ENCODE measurements at regions not wholly inside any gene's neighbourhood (a gene's known extent, or its start where the extent isn't known, plus 50 kb on each side); places are given as distances from the start of the nearest gene placed in this dataset.

GRCh38 chr6:71399279-71399678 lies 110.7 kb downstream of the OGFRL1 start:
- Histone ChIP-seq H3K36me3 (ENCODE audit: control insufficient read depth in 1 of 2, insufficient read depth in 2 of 2, low read length in 2 of 2) (peaks cover 0 to 8% of the 10 kb centered on the region in 2 donors), H3K4me1 (ENCODE audit: control insufficient read depth in 1 of 2, insufficient read depth in 2 of 2, low read length in 2 of 2) (peaks cover 23 to 25% of the 10 kb centered on the region in 2 donors), H3K27ac (ENCODE audit: low read length) (no peak overlapping the region), H3K9me3 (ENCODE audit: control insufficient read depth in 1 of 2, low read length in 2 of 2) (no peaks in the 10 kb centered on the region), H3K27me3 (ENCODE audit: low read depth, low read length) (no peaks in the 10 kb centered on the region), H3K4me3 (ENCODE audit: low read depth in 1 of 2, low read length in 2 of 2) (no peak overlapping the region)

DNA sequence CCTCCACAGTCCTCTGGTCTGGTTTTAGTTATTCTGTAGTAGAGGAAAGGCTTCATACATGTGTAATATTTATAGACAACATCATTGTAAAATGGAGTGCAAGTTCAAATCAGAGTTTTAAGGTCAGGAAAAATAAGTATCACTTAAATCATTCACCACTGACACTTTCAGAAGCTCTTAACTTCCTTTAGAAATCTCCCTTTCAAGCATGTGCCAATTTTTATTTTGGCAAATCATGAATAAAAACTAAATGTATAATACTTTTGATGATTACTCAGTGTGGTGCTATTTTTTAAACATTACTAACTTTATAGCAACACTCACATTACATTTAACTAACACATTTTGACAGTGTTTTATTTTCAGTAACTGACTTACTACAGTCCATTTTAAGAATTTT lies 112.2 kb downstream of the OGFRL1 start:
- Histone ChIP-seq H3K36me3 (ENCODE audit: control insufficient read depth in 1 of 2, insufficient read depth in 2 of 2, low read length in 2 of 2) (peaks cover 0 to 8% of the 10 kb centered on the region in 2 donors), H3K27ac (ENCODE audit: low read length) (no peak overlapping the region), H3K27me3 (ENCODE audit: low read depth, low read length) (no peaks in the 10 kb centered on the region), H3K4me3 (ENCODE audit: low read depth in 1 of 2, low read length in 2 of 2) (no peak overlapping the region), H3K9me3 (ENCODE audit: control insufficient read depth in 1 of 2, low read length in 2 of 2) (no peaks in the 10 kb centered on the region), H3K4me1 (ENCODE audit: control insufficient read depth in 1 of 2, insufficient read depth in 2 of 2, low read length in 2 of 2) (peaks cover 21 to 23% of the 10 kb centered on the region in 2 donors)

DNA sequence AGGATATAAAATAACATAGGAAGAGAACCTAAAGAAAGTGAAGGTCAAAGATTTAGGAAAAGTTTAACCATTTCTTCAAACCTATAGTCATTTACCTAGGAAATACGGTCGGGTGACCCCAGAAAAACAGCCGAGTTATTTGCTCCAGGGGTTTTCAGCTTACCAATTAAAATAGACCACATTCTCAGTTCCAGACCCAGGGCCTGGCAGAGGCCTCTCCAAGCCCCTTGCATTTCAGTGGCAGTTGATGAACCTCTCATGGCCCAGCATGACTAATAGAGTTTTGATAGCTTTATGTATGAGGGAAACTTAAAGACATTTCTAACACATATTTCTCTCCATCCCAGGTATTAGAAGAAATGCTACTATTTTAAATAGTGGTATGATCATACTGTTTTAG lies 113.5 kb downstream of the OGFRL1 start:
- Histone ChIP-seq H3K4me3 (ENCODE audit: low read depth in 1 of 2, low read length in 2 of 2) (no peak overlapping the region), H3K36me3 (ENCODE audit: control insufficient read depth in 1 of 2, insufficient read depth in 2 of 2, low read length in 2 of 2) (peaks cover 0 to 1% of the 10 kb centered on the region in 2 donors), H3K27ac (ENCODE audit: low read length) (no peak overlapping the region), H3K4me1 (ENCODE audit: control insufficient read depth in 1 of 2, insufficient read depth in 2 of 2, low read length in 2 of 2) (peaks cover 12 to 17% of the 10 kb centered on the region in 2 donors), H3K9me3 (ENCODE audit: control insufficient read depth in 1 of 2, low read length in 2 of 2) (no peaks in the 10 kb centered on the region), H3K27me3 (ENCODE audit: low read depth, low read length) (no peaks in the 10 kb centered on the region)

DNA sequence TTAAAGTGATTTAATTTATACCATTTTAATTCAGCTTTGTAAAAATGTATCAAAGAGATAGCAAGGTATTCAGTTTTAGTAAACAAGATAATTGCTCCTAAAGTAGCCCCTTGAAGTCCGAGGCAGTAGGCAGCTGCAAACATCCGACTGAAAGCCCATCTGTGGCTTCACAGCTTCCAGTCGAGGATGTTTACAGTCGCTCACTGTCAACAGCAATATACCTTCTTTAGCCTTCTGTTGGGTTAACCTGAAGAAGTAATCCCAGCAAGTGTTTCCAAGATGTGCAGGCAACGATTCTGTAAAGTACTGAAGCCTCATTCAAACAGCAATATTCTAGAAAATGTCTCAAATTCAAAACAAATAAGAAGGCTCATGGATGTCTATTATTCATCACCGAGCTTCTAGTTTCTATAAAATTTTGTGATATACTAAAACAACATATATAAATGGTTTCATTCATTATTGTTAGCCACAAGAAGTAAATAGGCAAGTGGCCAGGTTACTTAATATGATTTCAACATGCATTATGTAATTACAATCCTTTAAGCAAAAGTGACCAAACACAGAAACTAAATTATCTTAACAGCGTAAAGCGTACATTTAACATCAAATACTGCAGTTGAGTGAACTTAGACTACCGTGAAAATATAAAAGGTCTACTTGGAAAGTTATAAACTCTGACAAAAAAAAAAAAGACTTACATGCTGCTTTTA lies 115.0 kb downstream of the OGFRL1 start:
- Histone ChIP-seq H3K27me3 (ENCODE audit: low read depth, low read length) (no peaks in the 10 kb centered on the region), H3K36me3 (ENCODE audit: control insufficient read depth in 1 of 2, insufficient read depth in 2 of 2, low read length in 2 of 2) (no peaks in the 10 kb centered on the region), H3K4me1 (ENCODE audit: control insufficient read depth in 1 of 2, insufficient read depth in 2 of 2, low read length in 2 of 2) (peaks cover 12 to 22% of the 10 kb centered on the region in 2 donors), H3K27ac (ENCODE audit: low read length) (peak overlapping the region; percentile 81), H3K9me3 (ENCODE audit: control insufficient read depth in 1 of 2, low read length in 2 of 2) (no peaks in the 10 kb centered on the region), H3K4me3 (ENCODE audit: low read depth in 1 of 2, low read length in 2 of 2) (peak overlapping the region in 1 of 2 donors; percentile 24)

- Histone ChIP-seq H3K4me3 (ENCODE audit: low read depth in 1 of 2, low read length in 2 of 2) (peak overlapping the region in 1 of 2 donors; percentile 24), H3K27me3 (ENCODE audit: low read depth, low read length) (no peaks in the 10 kb centered on the region)
These were observed 115.7 kb downstream of the OGFRL1 start for GRCh38 chr6:71404145-71404966.

DNA sequence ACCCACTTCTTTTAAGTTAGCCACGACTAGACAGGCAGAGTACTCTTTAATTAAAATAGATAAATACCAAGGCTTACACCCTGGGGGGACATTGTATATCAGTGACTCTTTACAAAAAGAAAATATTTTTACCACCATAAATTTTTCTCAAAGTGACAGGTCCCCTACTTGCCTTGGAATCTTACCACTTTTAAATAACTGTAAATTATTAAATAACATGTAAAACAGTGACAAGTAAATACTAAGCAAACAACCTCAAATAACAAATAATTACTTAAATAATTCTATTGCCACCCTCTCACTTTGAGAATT lies 116.3 kb downstream of the OGFRL1 start:
- Histone ChIP-seq H3K36me3 (ENCODE audit: control insufficient read depth in 1 of 2, insufficient read depth in 2 of 2, low read length in 2 of 2) (peaks cover 0 to under 1% of the 10 kb centered on the region in 2 donors), H3K9me3 (ENCODE audit: control insufficient read depth in 1 of 2, low read length in 2 of 2) (no peaks in the 10 kb centered on the region), H3K27me3 (ENCODE audit: low read depth, low read length) (no peaks in the 10 kb centered on the region), H3K4me3 (ENCODE audit: low read depth in 1 of 2, low read length in 2 of 2) (no peak overlapping the region), H3K27ac (ENCODE audit: low read length) (peak overlapping the region; percentile 81), H3K4me1 (ENCODE audit: control insufficient read depth in 1 of 2, insufficient read depth in 2 of 2, low read length in 2 of 2) (peaks cover 12 to 34% of the 10 kb centered on the region in 2 donors)

More at GRCh38 chr6:71404145-71404966, 115.7 kb downstream of the OGFRL1 start:
- no peaks in the 10 kb centered on the region for H3K36me3 ChIP-seq (ENCODE audit: control insufficient read depth in 1 of 2, insufficient read depth in 2 of 2, low read length in 2 of 2)
- no peaks in the 10 kb centered on the region for H3K9me3 ChIP-seq (ENCODE audit: control insufficient read depth in 1 of 2, low read length in 2 of 2)
- H3K4me1 ChIP-seq (ENCODE audit: control insufficient read depth in 1 of 2, insufficient read depth in 2 of 2, low read length in 2 of 2): peaks cover 12 to 28% of the 10 kb centered on the region in 2 donors
- H3K27ac ChIP-seq (ENCODE audit: low read length): peak overlapping the region; percentile 81

DNA sequence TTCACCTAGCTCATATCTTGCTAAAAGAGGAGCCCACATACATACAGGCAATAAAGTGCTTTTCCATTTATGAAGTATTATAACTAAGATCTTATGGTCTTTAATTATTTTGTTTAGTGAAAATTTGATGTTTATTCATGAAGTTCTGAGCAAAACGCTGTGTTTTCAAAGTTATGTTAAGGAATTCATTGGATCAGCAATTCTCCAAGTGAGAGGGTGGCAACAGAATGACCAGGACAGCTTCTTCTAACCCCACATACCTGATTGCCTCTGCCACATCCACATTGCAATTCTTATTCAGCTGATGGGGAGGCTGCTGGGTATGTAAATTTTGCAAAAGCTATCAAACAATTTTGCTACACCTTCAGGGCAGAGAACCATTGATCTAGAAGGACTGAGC lies 116.8 kb downstream of the OGFRL1 start:
- no peak overlapping the region for H3K27ac ChIP-seq (ENCODE audit: low read length)
- H3K36me3 ChIP-seq (ENCODE audit: control insufficient read depth in 1 of 2, insufficient read depth in 2 of 2, low read length in 2 of 2): peaks cover 0 to 4% of the 10 kb centered on the region in 2 donors
- no peaks in the 10 kb centered on the region for H3K27me3 ChIP-seq (ENCODE audit: low read depth, low read length)
- peaks cover 12 to 39% of the 10 kb centered on the region in 2 donors for H3K4me1 ChIP-seq (ENCODE audit: control insufficient read depth in 1 of 2, insufficient read depth in 2 of 2, low read length in 2 of 2)
- H3K9me3 ChIP-seq (ENCODE audit: control insufficient read depth in 1 of 2, low read length in 2 of 2): no peaks in the 10 kb centered on the region
- H3K4me3 ChIP-seq (ENCODE audit: low read depth in 1 of 2, low read length in 2 of 2): no peak overlapping the region

DNA sequence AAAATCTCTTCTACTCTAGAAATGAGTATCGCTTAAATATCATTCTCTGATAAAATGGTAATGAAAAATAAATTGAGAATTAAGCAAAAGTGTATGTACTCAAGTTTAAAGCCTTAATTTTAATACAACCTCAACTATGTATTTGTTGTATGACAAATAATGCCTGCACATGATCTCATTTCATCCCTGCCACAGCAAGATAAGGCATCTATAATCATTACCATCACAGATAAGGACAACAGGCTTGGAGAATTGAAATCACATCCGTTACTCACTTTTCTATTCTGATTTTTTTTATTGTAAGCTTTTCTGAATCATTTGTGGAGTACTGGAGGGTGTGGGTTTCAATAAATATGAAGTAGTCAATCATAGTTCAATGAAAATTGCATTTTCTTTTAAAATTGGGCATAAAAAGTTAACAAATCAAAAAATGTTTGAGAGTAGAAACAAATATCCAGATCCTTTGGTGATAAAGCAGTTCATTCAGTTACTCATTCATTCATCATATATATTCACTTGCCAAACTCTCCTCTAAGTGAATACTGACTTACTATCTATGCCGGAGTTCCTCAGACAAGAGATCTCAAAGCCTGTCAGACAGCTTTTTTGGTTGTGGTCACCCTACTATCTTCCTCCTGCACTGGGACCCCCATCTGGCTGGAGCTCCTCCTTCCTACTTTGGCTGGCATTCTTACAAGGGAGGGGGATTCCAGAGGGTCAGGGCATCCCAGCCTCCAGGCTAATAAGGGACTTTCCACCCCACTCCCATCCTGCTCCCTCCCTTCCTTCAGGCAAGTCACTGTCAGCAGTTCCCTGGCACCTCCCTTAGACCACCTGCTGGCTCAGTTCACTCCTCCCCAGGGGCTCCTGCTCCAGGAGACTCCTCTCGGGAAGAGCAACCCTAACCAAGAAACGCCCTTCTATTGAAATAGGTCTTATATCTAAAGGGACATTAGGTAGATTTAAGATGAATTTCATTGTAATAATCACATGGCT lies 118.6 kb downstream of the OGFRL1 start:
- H3K27me3 ChIP-seq (ENCODE audit: low read depth, low read length): no peaks in the 10 kb centered on the region
- H3K4me1 ChIP-seq (ENCODE audit: control insufficient read depth in 1 of 2, insufficient read depth in 2 of 2, low read length in 2 of 2): peaks cover 12 to 55% of the 10 kb centered on the region in 2 donors
- no peak overlapping the region for H3K4me3 ChIP-seq (ENCODE audit: low read depth in 1 of 2, low read length in 2 of 2)
- no peak overlapping the region for H3K27ac ChIP-seq (ENCODE audit: low read length)
- no peaks in the 10 kb centered on the region for H3K9me3 ChIP-seq (ENCODE audit: control insufficient read depth in 1 of 2, low read length in 2 of 2)
- peaks cover 0 to 4% of the 10 kb centered on the region in 2 donors for H3K36me3 ChIP-seq (ENCODE audit: control insufficient read depth in 1 of 2, insufficient read depth in 2 of 2, low read length in 2 of 2)

GRCh38 chr6:71408787-71409723 lies 120.4 kb downstream of the OGFRL1 start:
- H3K4me3 ChIP-seq (ENCODE audit: low read depth in 1 of 2, low read length in 2 of 2): no peak overlapping the region
- H3K4me1 ChIP-seq (ENCODE audit: control insufficient read depth in 1 of 2, insufficient read depth in 2 of 2, low read length in 2 of 2): peaks cover 8 to 49% of the 10 kb centered on the region in 2 donors
- peaks cover 0 to 4% of the 10 kb centered on the region in 2 donors for H3K36me3 ChIP-seq (ENCODE audit: control insufficient read depth in 1 of 2, insufficient read depth in 2 of 2, low read length in 2 of 2)
- no peak overlapping the region for H3K27ac ChIP-seq (ENCODE audit: low read length)
- H3K9me3 ChIP-seq (ENCODE audit: control insufficient read depth in 1 of 2, low read length in 2 of 2): no peaks in the 10 kb centered on the region
- H3K27me3 ChIP-seq (ENCODE audit: low read depth, low read length): no peaks in the 10 kb centered on the region

- Histone ChIP-seq H3K4me1 (ENCODE audit: control insufficient read depth in 1 of 2, insufficient read depth in 2 of 2, low read length in 2 of 2) (peaks cover 4 to 49% of the 10 kb centered on the region in 2 donors), H3K4me3 (ENCODE audit: low read depth in 1 of 2, low read length in 2 of 2) (no peak overlapping the region), H3K27me3 (ENCODE audit: low read depth, low read length) (no peaks in the 10 kb centered on the region), H3K9me3 (ENCODE audit: control insufficient read depth in 1 of 2, low read length in 2 of 2) (no peaks in the 10 kb centered on the region), H3K36me3 (ENCODE audit: control insufficient read depth in 1 of 2, insufficient read depth in 2 of 2, low read length in 2 of 2) (peaks cover 2 to 5% of the 10 kb centered on the region in 2 donors), H3K27ac (ENCODE audit: low read length) (no peak overlapping the region)
These were observed 121.6 kb downstream of the OGFRL1 start for GRCh38 chr6:71410164-71410566.

All from muscle layer of duodenum (tissue), 2 donors.